ENCODE measurements at regions not wholly inside any gene's neighbourhood (a gene's known extent, or its start where the extent isn't known, plus 50 kb on each side); places are given as distances from the start of the nearest gene placed in this dataset.

GRCh38 chr20:50460115-50460607, 50.0 kb upstream of the PTPN1 start:
- TF ChIP-seq ZNF274 (IDR thresholded peaks at IDR 0.05; ENCODE audit: low read depth, low read length), result no peak
- no peak for TF ChIP-seq YY1 (IDR thresholded peaks at IDR 0.05; ENCODE audit: insufficient read depth, insufficient read length)
- TF ChIP-seq SUZ12 (IDR thresholded peaks at IDR 0.05; ENCODE audit: extremely low read depth, insufficient read depth, insufficient read length), result no peak

Data from NT2/D1 (cell line).